ENCODE measurements at regions not wholly inside any gene's neighbourhood (a gene's known extent, or its start where the extent isn't known, plus 50 kb on each side); places are given as distances from the start of the nearest gene placed in this dataset.

- peaks cover 21% of the 10 kb centered on the region for H3F3A ChIP-seq (replicated peaks; ENCODE audit: insufficient read depth)
- H3K9me3 ChIP-seq = no peaks in the 10 kb centered on the region
- POLR2A ChIA-PET = no interaction called here
- no peaks in the 10 kb centered on the region for H4K20me1 ChIP-seq (ENCODE audit: insufficient read depth)
- H3K9me2 ChIP-seq = no peaks in the 10 kb centered on the region
- TF ChIP-seq CHD2 (IDR thresholded peaks at IDR 0.05; ENCODE audit: low read length, partially characterized antibody) = no peak
- no peak for TF ChIP-seq TAF1 (IDR thresholded peaks at IDR 0.05; ENCODE audit: borderline replicate concordance, low read depth, low read length)
- TF ChIP-seq YY1 (IDR thresholded peaks at IDR 0.05; ENCODE audit: low read depth) = no peak
- no peak for TF ChIP-seq JUND (IDR thresholded peaks at IDR 0.05)
- TF ChIP-seq USF2 (IDR thresholded peaks at IDR 0.05; ENCODE audit: borderline replicate concordance, low read depth, low read length) = no peak
- TF ChIP-seq CTCF (IDR thresholded peaks at IDR 0.05) = no peak
- TF ChIP-seq NRF1 (IDR thresholded peaks at IDR 0.05; ENCODE audit: low read depth, low read length) = no peak
- TF ChIP-seq EP300 (IDR thresholded peaks at IDR 0.05; ENCODE audit: borderline replicate concordance in 1 of 2, low read depth in 1 of 2, low read length in 1 of 2) = no peak
- no peak for TF ChIP-seq ELF1 (IDR thresholded peaks at IDR 0.05)
- CTCF ChIA-PET = interaction anchor here (1.7 kb wide), 1 partner anchor 11 kb away, joined by 5 read pairs; no protein-coding TSS in a partner anchor
- no peak overlapping the region for H2AFZ ChIP-seq (ENCODE audit: low read depth)
- H3K27ac ChIP-seq (ENCODE audit: low read depth in 2 of 2, low read length in 1 of 2) = peak overlapping the region in 1 of 2 experiments; percentile 96; a peak in 2 of 4 replicates
- H3K9ac ChIP-seq = peak overlapping the region; percentile 56; the same call in 1 of the 2 replicates
- no peaks in the 10 kb centered on the region for H3K36me3 ChIP-seq (replicated peaks in 1 of 2; ENCODE audit: control insufficient read depth in 1 of 2, insufficient read depth in 2 of 2, low read length in 1 of 2)
- no peak for DNase-seq
- 71% methylated on average over 1 of the region's 1 CpG for WGBS (ENCODE audit: low lambda C conversion rate)
- H3K4me1 ChIP-seq (ENCODE audit: control insufficient read depth in 1 of 2, insufficient read depth in 2 of 2, low read depth in 1 of 2, low read length in 1 of 2) = peaks cover 0 to 12% of the 10 kb centered on the region in 2 experiments; a peak in 1 of 4 replicates
- H3K4me2 ChIP-seq = no peak overlapping the region
- H3K79me2 ChIP-seq (ENCODE audit: insufficient read depth) = no peaks in the 10 kb centered on the region
- H3K27me3 ChIP-seq (ENCODE audit: insufficient read depth) = no peaks in the 10 kb centered on the region
- no peak overlapping the region for H3K4me3 ChIP-seq (ENCODE audit: low read depth in 2 of 2, low read length in 1 of 2)
Measured at GRCh38 chr7:41581041-41581440, 121.8 kb downstream of the INHBA start.

GRCh38 chr7:41579961-41580935 is 122.6 kb downstream of the INHBA start:
- ChIA-PET CTCF (interaction anchor here (1.4 to 1.7 kb wide), 2 partner anchors 10 to 12 kb away, joined by 5 read pairs; no protein-coding TSS in a partner anchor), POLR2A (no interaction called here)
- peak overlapping the region in 1 of 2 experiments; percentile 96; a peak in 2 of 4 replicates for H3K27ac ChIP-seq (ENCODE audit: low read depth in 2 of 2, low read length in 1 of 2)
- H3K9me2 ChIP-seq = no peaks in the 10 kb centered on the region
- no peak overlapping the region for H2AFZ ChIP-seq (ENCODE audit: low read depth)
- H3F3A ChIP-seq (replicated peaks; ENCODE audit: insufficient read depth) = peaks cover 21% of the 10 kb centered on the region
- WGBS (ENCODE audit: low lambda C conversion rate) = 57% methylated on average over 3 of the region's 3 CpGs
- H3K4me2 ChIP-seq = peak overlapping the region; percentile 51; the same call in 1 of the 2 replicates
- H3K9me3 ChIP-seq = no peaks in the 10 kb centered on the region
- no peaks in the 10 kb centered on the region for H3K27me3 ChIP-seq (ENCODE audit: insufficient read depth)
- H3K79me2 ChIP-seq (ENCODE audit: insufficient read depth) = no peaks in the 10 kb centered on the region
- no peaks in the 10 kb centered on the region for H3K36me3 ChIP-seq (replicated peaks in 1 of 2; ENCODE audit: control insufficient read depth in 1 of 2, insufficient read depth in 2 of 2, low read length in 1 of 2)
- peaks cover 0 to 12% of the 10 kb centered on the region in 2 experiments; a peak in 1 of 4 replicates for H3K4me1 ChIP-seq (ENCODE audit: control insufficient read depth in 1 of 2, insufficient read depth in 2 of 2, low read depth in 1 of 2, low read length in 1 of 2)
- H3K9ac ChIP-seq = peak overlapping the region; percentile 67
- no peak for DNase-seq
- no peak overlapping the region for H3K4me3 ChIP-seq (ENCODE audit: low read depth in 2 of 2, low read length in 1 of 2)
- no peaks in the 10 kb centered on the region for H4K20me1 ChIP-seq (ENCODE audit: insufficient read depth)
- TF ChIP-seq GABPA (IDR thresholded peaks at IDR 0.05; ENCODE audit: low read depth) = peak; percentile 39; the same call in 1 of the 2 replicates
- TF ChIP-seq RXRA (IDR thresholded peaks at IDR 0.05; ENCODE audit: borderline replicate concordance, low read depth) = peak; percentile 93
- peak; percentile 99 for TF ChIP-seq TEAD4 (IDR thresholded peaks at IDR 0.05; ENCODE audit: borderline replicate concordance, insufficient read depth)
- peak; percentile 47; the same call in 1 of the 2 replicates for TF ChIP-seq ELF1 (IDR thresholded peaks at IDR 0.05)
- no peak for TF ChIP-seq MXI1 (IDR thresholded peaks at IDR 0.05; ENCODE audit: low read depth, low read length)
- TF ChIP-seq EP300 (IDR thresholded peaks at IDR 0.05; ENCODE audit: borderline replicate concordance in 1 of 2, low read depth in 1 of 2, low read length in 1 of 2) = peak in 1 of 2 experiments; percentile 97; a peak in 2 of 4 replicates
- TF ChIP-seq ZBTB33 (IDR thresholded peaks at IDR 0.05; ENCODE audit: borderline replicate concordance, low read depth) = 0 out of 2 replicates have a peak, but pooled peaks have one; percentile 59
- peak; percentile 95 for TF ChIP-seq JUND (IDR thresholded peaks at IDR 0.05)
- peak; percentile 92 for TF ChIP-seq PBX3 (IDR thresholded peaks at IDR 0.05)
- TF ChIP-seq GATA2 (CRISPR knock-in tag; IDR thresholded peaks at IDR 0.05) = no peak
- peak; percentile 80 for TF ChIP-seq NFIC (IDR thresholded peaks at IDR 0.05; ENCODE audit: borderline replicate concordance)
- peak; percentile 91 for TF ChIP-seq FOSL2 (IDR thresholded peaks at IDR 0.05; ENCODE audit: borderline replicate concordance, low read depth)
- no peak for TF ChIP-seq RAD21 (IDR thresholded peaks at IDR 0.05; ENCODE audit: low read length)
- TF ChIP-seq SIN3A (IDR thresholded peaks at IDR 0.05; ENCODE audit: borderline replicate concordance, low read depth, low read length) = no peak
- peak; percentile 96 for TF ChIP-seq TCF12 (IDR thresholded peaks at IDR 0.05)

Measured in SK-N-SH (cell line).